PC-9 (cell line): ENCODE measurements at regions not wholly inside any gene's neighbourhood (a gene's known extent, or its start where the extent isn't known, plus 50 kb on each side); places are given as distances from the start of the nearest gene placed in this dataset.

Experiments used
- EZH2 ChIP-seq: fragments of 200-600 bp; sonication (generic); IDR thresholded peaks from 2 replicates; pipeline ENCODE4 v1.8.0; 2017; ENCODE audit warnings: antibody characterized with exemption, low read depth
- TF ChIP-seq, protein P1 (sequence below): fragments of 200-600 bp; sonication (generic); conservative IDR thresholded peaks from 2 replicates; pipeline ENCODE4 v1.6.1; 2017; ENCODE audit warnings: mixed run types, antibody characterized with exemption, mild to moderate bottlenecking, moderate library complexity

- TF ChIP-seq, protein P1, sequence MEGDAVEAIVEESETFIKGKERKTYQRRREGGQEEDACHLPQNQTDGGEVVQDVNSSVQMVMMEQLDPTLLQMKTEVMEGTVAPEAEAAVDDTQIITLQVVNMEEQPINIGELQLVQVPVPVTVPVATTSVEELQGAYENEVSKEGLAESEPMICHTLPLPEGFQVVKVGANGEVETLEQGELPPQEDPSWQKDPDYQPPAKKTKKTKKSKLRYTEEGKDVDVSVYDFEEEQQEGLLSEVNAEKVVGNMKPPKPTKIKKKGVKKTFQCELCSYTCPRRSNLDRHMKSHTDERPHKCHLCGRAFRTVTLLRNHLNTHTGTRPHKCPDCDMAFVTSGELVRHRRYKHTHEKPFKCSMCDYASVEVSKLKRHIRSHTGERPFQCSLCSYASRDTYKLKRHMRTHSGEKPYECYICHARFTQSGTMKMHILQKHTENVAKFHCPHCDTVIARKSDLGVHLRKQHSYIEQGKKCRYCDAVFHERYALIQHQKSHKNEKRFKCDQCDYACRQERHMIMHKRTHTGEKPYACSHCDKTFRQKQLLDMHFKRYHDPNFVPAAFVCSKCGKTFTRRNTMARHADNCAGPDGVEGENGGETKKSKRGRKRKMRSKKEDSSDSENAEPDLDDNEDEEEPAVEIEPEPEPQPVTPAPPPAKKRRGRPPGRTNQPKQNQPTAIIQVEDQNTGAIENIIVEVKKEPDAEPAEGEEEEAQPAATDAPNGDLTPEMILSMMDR = no peak
- no peak for TF ChIP-seq EZH2
These were observed 386.7 kb upstream of the CCDC196 start for GRCh38 chr14:66099451-66099850.
